ENCODE measurements at regions not wholly inside any gene's neighbourhood (a gene's known extent, or its start where the extent isn't known, plus 50 kb on each side); places are given as distances from the start of the nearest gene placed in this dataset.

- POLR2A ChIA-PET = no interaction called here
- TF ChIP-seq FOXK2 (IDR thresholded peaks at IDR 0.05) (no peak), CTBP1 (IDR thresholded peaks at IDR 0.05; ENCODE audit: borderline replicate concordance) (no peak), NFRKB (IDR thresholded peaks at IDR 0.05) (no peak), LEF1 (IDR thresholded peaks at IDR 0.05; ENCODE audit: borderline replicate concordance) (no peak), ELF4 (IDR thresholded peaks at IDR 0.05) (no peak), BHLHE40 (IDR thresholded peaks at IDR 0.05; ENCODE audit: borderline replicate concordance) (no peak), SP1 (IDR thresholded peaks at IDR 0.05) (no peak), FOXA1 (IDR thresholded peaks at IDR 0.05) (no peak), ZNF384 (IDR thresholded peaks at IDR 0.05) (no peak), SUZ12 (IDR thresholded peaks at IDR 0.05) (no peak), L3MBTL2 (conservative IDR thresholded peaks at IDR 0.05) (no peak), FOXM1 (IDR thresholded peaks at IDR 0.05; ENCODE audit: borderline replicate concordance) (no peak), HDGF (IDR thresholded peaks at IDR 0.05; ENCODE audit: borderline replicate concordance) (no peak), ARNT (IDR thresholded peaks at IDR 0.05) (no peak)
- TF ChIP-seq, protein P1, sequence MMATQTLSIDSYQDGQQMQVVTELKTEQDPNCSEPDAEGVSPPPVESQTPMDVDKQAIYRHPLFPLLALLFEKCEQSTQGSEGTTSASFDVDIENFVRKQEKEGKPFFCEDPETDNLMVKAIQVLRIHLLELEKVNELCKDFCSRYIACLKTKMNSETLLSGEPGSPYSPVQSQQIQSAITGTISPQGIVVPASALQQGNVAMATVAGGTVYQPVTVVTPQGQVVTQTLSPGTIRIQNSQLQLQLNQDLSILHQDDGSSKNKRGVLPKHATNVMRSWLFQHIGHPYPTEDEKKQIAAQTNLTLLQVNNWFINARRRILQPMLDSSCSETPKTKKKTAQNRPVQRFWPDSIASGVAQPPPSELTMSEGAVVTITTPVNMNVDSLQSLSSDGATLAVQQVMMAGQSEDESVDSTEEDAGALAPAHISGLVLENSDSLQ (IDR thresholded peaks at IDR 0.05) = no peak
- CTCF ChIA-PET = no interaction called here
- DNase-seq (ENCODE audit: extremely low spot score) = no peak
Observed at GRCh38 chr11:70585236-70585545, 186.9 kb downstream of the CTTN start.

GRCh38 chr11:70586261-70587074, 188.1 kb downstream of the CTTN start:
- ChIA-PET POLR2A (no interaction called here), CTCF (no interaction called here)
- DNase-seq (ENCODE audit: extremely low spot score) = no peak
- TF ChIP-seq SUZ12 (IDR thresholded peaks at IDR 0.05) (no peak), ELF4 (IDR thresholded peaks at IDR 0.05) (no peak), HDGF (IDR thresholded peaks at IDR 0.05; ENCODE audit: borderline replicate concordance) (no peak), NFRKB (IDR thresholded peaks at IDR 0.05) (no peak), FOXM1 (IDR thresholded peaks at IDR 0.05; ENCODE audit: borderline replicate concordance) (no peak), SP1 (IDR thresholded peaks at IDR 0.05) (no peak), LEF1 (IDR thresholded peaks at IDR 0.05; ENCODE audit: borderline replicate concordance) (no peak), TARDBP (IDR thresholded peaks at IDR 0.05) (no peak), L3MBTL2 (conservative IDR thresholded peaks at IDR 0.05) (no peak)

GRCh38 chr11:70587075-70587389, 188.7 kb downstream of the CTTN start:
- POLR2A ChIA-PET = no interaction called here
- CTCF ChIA-PET = no interaction called here
- TF ChIP-seq TARDBP (IDR thresholded peaks at IDR 0.05) (no peak), FOXM1 (IDR thresholded peaks at IDR 0.05; ENCODE audit: borderline replicate concordance) (no peak), FOXA1 (IDR thresholded peaks at IDR 0.05) (no peak)
- DNase-seq (ENCODE audit: extremely low spot score) = no peak

DNA sequence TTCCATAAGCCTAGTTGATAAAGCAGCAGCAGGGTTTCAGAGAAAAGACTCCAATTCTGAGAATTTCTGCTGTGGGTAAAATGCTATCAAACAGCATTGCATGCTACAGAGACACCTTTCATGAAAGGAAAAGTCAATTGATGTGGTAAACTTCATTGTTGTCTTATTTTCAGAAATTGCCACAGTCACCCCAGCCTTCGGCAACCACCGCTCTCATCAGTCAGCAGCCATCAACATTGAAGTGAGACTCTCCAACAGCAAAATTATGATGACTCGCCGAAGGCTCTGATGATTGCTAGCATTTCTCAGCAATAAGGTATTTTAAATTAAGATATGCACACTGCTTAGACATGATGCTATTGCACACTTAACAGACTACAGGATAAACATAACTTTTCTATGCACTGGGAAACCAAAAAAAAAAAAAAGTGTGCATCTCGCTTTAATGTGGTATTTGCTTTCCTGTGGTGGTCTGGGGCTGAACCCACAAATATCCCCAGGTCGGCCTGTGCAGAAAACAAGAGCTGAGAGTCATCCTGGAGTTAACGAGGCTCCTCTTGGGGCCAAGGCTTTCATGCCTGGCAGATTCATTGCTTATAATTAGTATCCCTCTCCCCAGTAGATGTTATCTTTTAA, 192.1 kb downstream of the CTTN start:
- TF ChIP-seq FOXK2 (IDR thresholded peaks at IDR 0.05) = no peak
- TF ChIP-seq SUZ12 (IDR thresholded peaks at IDR 0.05) = no peak
- TF ChIP-seq CTBP1 (IDR thresholded peaks at IDR 0.05; ENCODE audit: borderline replicate concordance) = no peak
- no peak for TF ChIP-seq FOXA1 (IDR thresholded peaks at IDR 0.05)
- TF ChIP-seq TARDBP (IDR thresholded peaks at IDR 0.05) = no peak
- TF ChIP-seq ARNT (IDR thresholded peaks at IDR 0.05) = no peak
- POLR2A ChIA-PET = no interaction called here
- CTCF ChIA-PET = interaction anchor here (0.6 kb wide), 1 partner anchor 18 kb away, joined by 3 read pairs; no protein-coding TSS in a partner anchor
- DNase-seq (ENCODE audit: extremely low spot score) = no peak

DNA sequence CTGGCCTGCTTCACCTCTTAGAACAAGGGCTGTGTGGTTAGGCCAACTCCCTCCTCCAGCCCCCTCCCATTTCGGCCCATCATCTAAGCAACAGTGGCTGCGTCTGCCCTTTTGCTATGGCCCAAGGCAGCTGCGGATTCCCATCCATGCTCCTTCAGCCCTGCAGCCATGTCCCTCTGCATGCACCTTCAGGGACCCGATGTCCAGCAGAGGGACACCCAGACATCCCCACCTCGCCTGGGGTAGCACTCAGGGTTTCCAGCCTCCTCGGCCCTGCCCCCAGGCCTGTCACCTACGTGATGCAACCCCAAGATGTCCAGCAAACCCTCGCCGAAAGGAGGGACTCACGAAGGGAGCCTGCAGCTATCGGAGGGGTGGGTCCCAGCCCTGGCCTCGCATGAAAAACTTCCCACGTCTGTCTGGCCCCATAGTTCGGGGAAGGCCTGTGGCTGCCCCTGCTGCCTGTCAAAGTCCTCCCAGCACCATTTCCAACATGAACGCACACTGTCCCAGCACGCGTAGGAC, 194.4 kb downstream of the CTTN start:
- ChIA-PET CTCF (no interaction called here), POLR2A (no interaction called here)
- no peak for DNase-seq (ENCODE audit: extremely low spot score)
- TF ChIP-seq SP1 (IDR thresholded peaks at IDR 0.05) = no peak
- no peak for TF ChIP-seq NFRKB (IDR thresholded peaks at IDR 0.05)
- TF ChIP-seq ARNT (IDR thresholded peaks at IDR 0.05) = no peak
- TF ChIP-seq FOXK2 (IDR thresholded peaks at IDR 0.05) = no peak
- TF ChIP-seq ZNF384 (IDR thresholded peaks at IDR 0.05) = no peak
- TF ChIP-seq TARDBP (IDR thresholded peaks at IDR 0.05) = no peak
- TF ChIP-seq ELF4 (IDR thresholded peaks at IDR 0.05) = no peak
- no peak for TF ChIP-seq L3MBTL2 (conservative IDR thresholded peaks at IDR 0.05)
- TF ChIP-seq FOXA1 (IDR thresholded peaks at IDR 0.05) = no peak
- TF ChIP-seq, protein P1 (IDR thresholded peaks at IDR 0.05) = no peak
- TF ChIP-seq FOXM1 (IDR thresholded peaks at IDR 0.05; ENCODE audit: borderline replicate concordance) = no peak
- no peak for TF ChIP-seq SUZ12 (IDR thresholded peaks at IDR 0.05)
- no peak for TF ChIP-seq BHLHE40 (IDR thresholded peaks at IDR 0.05; ENCODE audit: borderline replicate concordance)
- no peak for TF ChIP-seq CTBP1 (IDR thresholded peaks at IDR 0.05; ENCODE audit: borderline replicate concordance)
- TF ChIP-seq LEF1 (IDR thresholded peaks at IDR 0.05; ENCODE audit: borderline replicate concordance) = no peak
- TF ChIP-seq HDGF (IDR thresholded peaks at IDR 0.05; ENCODE audit: borderline replicate concordance) = no peak

DNA sequence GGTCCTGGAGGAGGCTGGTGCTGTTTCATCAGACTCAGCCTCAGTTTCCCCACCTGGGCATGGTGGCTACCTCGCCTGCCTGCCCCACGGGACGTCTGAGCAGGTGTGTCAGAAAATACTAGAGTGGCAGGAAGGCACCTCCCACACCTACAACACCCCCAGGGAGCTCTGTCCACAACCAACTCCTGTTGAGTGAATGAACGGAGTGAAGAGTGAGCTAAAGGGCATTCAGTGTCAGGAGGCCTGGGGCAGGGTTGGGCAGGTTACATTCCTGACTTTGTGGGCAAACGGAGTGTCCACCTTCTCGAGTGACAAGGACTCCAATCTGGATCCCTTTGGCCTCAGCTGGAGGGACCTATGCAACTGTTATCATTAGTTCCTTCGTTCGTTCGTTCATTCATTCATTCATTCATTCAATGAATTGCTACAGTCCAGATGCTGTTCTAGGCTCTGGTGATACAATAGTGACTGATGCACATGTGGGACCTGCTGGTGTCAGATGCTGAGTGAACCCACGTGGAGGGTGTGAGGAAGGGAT, 195.2 kb downstream of the CTTN start:
- no peak for TF ChIP-seq FOXK2 (IDR thresholded peaks at IDR 0.05)
- TF ChIP-seq SUZ12 (IDR thresholded peaks at IDR 0.05) = no peak
- TF ChIP-seq L3MBTL2 (conservative IDR thresholded peaks at IDR 0.05) = no peak
- ChIA-PET CTCF (interaction anchor here (0.6 kb wide), 1 partner anchor 12 kb away, joined by 3 read pairs; no protein-coding TSS in a partner anchor), POLR2A (no interaction called here)
- no peak for DNase-seq (ENCODE audit: extremely low spot score)

DNA sequence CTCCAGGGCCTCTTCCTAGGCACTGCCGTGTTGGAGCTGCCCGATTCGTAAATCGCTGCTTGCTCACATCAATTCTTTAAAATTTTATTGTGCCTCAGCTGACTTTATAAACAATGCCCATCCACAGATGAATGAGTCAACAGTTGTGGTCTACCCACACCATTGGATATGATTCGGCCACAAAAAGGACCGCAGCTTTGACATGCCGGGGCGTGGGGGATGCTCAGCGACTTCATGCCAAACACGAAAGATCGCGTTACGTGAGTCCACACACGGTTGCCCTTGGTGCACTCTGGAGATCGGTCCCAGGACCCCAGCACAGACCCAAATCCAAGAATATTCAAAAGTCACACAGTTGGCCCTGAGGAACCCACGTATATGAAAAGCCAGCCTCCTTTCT, 195.7 kb downstream of the CTTN start:
- DNase-seq (ENCODE audit: extremely low spot score) = no peak
- POLR2A ChIA-PET = no interaction called here
- TF ChIP-seq ARNT (IDR thresholded peaks at IDR 0.05) = no peak
- TF ChIP-seq, protein P1 (IDR thresholded peaks at IDR 0.05) = no peak
- TF ChIP-seq CTBP1 (IDR thresholded peaks at IDR 0.05; ENCODE audit: borderline replicate concordance) = no peak
- TF ChIP-seq ZNF384 (IDR thresholded peaks at IDR 0.05) = no peak
- no peak for TF ChIP-seq HDGF (IDR thresholded peaks at IDR 0.05; ENCODE audit: borderline replicate concordance)
- TF ChIP-seq FOXA1 (IDR thresholded peaks at IDR 0.05) = no peak
- no peak for TF ChIP-seq NFRKB (IDR thresholded peaks at IDR 0.05)
- TF ChIP-seq L3MBTL2 (conservative IDR thresholded peaks at IDR 0.05) = no peak
- TF ChIP-seq TARDBP (IDR thresholded peaks at IDR 0.05) = no peak
- CTCF ChIA-PET = interaction anchor here (0.6 kb wide), 1 partner anchor 12 kb away, joined by 3 read pairs; no protein-coding TSS in a partner anchor

All from HEK293T (cell line).